GM21526 (cell line): ENCODE measurements at regions not wholly inside any gene's neighbourhood (a gene's known extent, or its start where the extent isn't known, plus 50 kb on each side); places are given as distances from the start of the nearest gene placed in this dataset.

Source experiments
- ATAC-seq: cut with Tn5 transposase; IDR thresholded peaks from one replicate; pipeline ENCODE4 v1.9.1; 2021; ENCODE audit warnings: moderate library complexity; ENCODE audit not compliant: unreplicated experiment, low FRiP score

GRCh38 chr6:53418288-53418687 lies 69.5 kb upstream of the ELOVL5 start:
- no peak for ATAC-seq

GRCh38 chr6:53417141-53417540 lies 68.4 kb upstream of the ELOVL5 start:
- ATAC-seq = no peak

DNA sequence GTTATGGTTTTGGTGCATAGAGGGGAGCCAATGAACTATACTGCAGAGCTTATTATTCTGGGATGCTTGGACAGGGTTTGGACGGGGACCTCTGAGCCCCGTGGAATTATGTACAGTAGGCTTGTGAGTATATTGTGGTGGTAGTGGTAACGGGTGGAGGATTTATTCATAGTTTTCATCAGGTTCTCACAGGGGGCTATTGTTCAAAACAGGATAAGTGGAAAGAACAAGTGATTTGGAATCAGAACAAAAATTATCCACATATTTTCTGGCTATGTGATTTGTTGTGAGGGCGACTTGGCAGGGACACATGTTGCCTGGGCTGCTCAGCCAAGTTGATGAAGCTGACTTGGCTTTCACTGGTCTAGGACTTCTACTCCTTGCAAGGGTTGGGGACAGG lies 64.6 kb upstream of the ELOVL5 start:
- ATAC-seq = no peak

DNA sequence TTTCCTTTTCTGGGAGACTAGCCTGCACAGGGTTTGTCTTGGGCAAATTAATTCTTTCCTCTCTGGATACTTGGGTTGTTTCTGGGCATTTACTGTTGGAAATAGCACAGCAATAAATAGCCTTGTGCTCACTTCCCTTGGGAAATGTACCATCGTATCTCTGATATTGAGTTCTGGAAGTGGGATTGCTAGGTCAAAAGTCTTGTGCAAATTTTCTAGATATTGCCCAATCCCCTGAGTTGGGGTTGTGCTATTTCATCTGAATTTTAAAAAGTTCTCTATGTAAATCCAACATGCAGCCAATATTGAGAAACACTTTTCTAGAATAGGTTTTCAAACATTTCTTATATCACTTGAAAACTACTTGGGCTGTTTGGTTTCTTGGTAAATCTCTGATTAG lies 64.0 kb upstream of the ELOVL5 start:
- ATAC-seq = no peak

GRCh38 chr6:53412021-53412715 lies 63.4 kb upstream of the ELOVL5 start:
- ATAC-seq = no peak

DNA sequence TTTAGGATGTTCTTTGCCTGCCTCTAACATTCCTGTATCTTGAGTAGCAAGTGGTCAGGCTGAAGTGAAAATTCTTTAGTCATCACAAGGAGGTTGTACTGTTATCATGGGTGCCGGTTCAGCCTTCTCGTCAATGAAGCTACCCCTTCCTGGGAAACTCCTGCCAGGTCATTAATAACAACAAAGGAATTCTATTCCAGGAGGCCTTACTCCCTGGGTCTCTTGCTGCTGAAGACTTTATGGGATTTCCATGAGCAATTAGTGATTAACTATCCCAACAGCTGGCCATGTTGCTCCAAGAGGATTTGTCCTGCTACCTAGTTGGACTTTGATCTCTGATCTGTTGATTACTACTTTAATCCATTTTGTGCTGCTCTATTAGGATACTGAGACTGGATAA lies 62.7 kb upstream of the ELOVL5 start:
- ATAC-seq = no peak

- ATAC-seq = peak; percentile 93
Measured at GRCh38 chr6:53410508-53411258, 61.9 kb upstream of the ELOVL5 start.

- ATAC-seq = no peak
Measured at GRCh38 chr6:53408826-53409225, 60.1 kb upstream of the ELOVL5 start.

- ATAC-seq = no peak
Measured at GRCh38 chr6:53399027-53399344, 50.2 kb upstream of the ELOVL5 start.

- no peak for ATAC-seq
Measured at GRCh38 chr6:53398247-53399026, 49.7 kb upstream of the ELOVL5 start.
